Muscle layer of colon (tissue), 2 donors: ENCODE measurements at regions not wholly inside any gene's neighbourhood (a gene's known extent, or its start where the extent isn't known, plus 50 kb on each side); places are given as distances from the start of the nearest gene placed in this dataset.

ENCODE experiments used
- H3K27ac ChIP-seq: one replicate; pipeline ENCODE4 v1.7.0; 2013; ENCODE audit warnings: low read depth, mild to moderate bottlenecking, low read length, moderate library complexity
- H3K27me3 ChIP-seq, 2 donors: one replicate each; pipeline ENCODE4 v1.7.0; 2013; ENCODE audit warnings: low read length in 2 of 2, mild to moderate bottlenecking in 2 of 2; ENCODE audit not compliant: insufficient read depth in 2 of 2, control insufficient read depth in 1 of 2
- H3K36me3 ChIP-seq: one replicate; pipeline ENCODE4 v1.7.0; 2013; ENCODE audit warnings: mild to moderate bottlenecking, low read length; ENCODE audit not compliant: insufficient read depth
- H3K4me1 ChIP-seq: one replicate; pipeline ENCODE4 v1.7.0; 2013; ENCODE audit warnings: mild to moderate bottlenecking, low read length; ENCODE audit not compliant: insufficient read depth
- H3K4me3 ChIP-seq, 2 donors: one replicate each; pipeline ENCODE4 v1.7.0; 2013; ENCODE audit warnings: low read length in 2 of 2, low read depth in 1 of 2, mild to moderate bottlenecking in 1 of 2, moderate library complexity in 1 of 2
- H3K9ac ChIP-seq: one replicate; pipeline ENCODE4 v1.7.0; 2013; ENCODE audit warnings: low read length
- H3K9me3 ChIP-seq: one replicate; pipeline ENCODE4 v1.7.0; 2013; ENCODE audit warnings: mild to moderate bottlenecking, low read length
- donor health status: abdominal sarcoma.
- donor health status: Adenocarcinoma of cecum.

DNA sequence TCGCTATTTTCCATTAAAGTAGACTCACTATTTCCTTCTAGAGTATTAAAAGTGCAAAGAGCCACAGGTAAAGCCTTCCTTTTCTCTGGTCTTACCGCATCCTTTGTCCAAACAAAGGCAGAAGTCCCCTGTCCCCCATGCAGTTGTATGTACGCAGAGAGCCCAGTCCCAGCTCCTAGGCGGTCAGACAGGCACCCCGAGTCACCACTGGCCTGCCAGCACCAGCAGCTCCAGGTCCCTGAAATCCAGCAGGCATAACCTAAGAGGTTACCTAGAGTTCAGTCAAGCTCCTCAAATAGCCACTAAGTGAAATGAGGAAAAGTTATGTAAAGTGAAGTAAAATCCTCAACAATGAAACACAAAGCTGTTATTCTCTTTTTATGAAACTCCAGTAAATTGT lies 60.4 kb upstream of the TWIST2 start:
- Histone ChIP-seq H3K27ac (no peak overlapping the region), H3K9ac (no peak overlapping the region), H3K4me3 (no peak overlapping the region)

DNA sequence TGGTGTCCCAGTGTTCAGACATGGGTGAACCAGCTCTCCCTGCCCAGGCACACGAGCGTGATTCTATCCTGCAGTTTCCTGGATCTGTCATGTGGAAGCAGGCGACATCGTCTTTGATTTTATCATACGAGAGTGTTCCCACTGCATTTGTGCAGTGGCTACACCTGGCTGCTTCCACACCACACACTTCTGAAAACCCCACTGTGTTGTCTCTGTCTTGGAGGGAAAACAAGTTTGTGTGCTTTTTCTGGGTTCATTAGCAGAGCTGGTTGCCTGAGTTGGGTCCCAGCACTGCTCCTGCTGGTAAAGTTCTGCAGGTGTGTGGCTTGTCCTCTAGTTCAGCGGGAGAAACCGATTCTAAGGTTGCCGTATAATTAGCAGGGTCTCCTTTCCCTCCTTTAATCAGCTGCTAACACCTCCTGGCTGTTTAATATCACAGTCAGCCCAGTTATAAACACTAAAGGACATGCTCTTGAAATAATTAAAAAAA lies 58.5 kb upstream of the TWIST2 start:
- Histone ChIP-seq H3K27me3 (no peaks in the 10 kb centered on the region), H3K9me3 (no peaks in the 10 kb centered on the region), H3K9ac (no peak overlapping the region), H3K27ac (no peak overlapping the region), H3K36me3 (no peaks in the 10 kb centered on the region), H3K4me1 (peaks cover 9% of the 10 kb centered on the region), H3K4me3 (no peak overlapping the region)

More for the DNA sequence above, 60.4 kb upstream of the TWIST2 start:
- Histone ChIP-seq H3K4me1 (peaks cover 11% of the 10 kb centered on the region), H3K36me3 (no peaks in the 10 kb centered on the region), H3K9me3 (no peaks in the 10 kb centered on the region), H3K27me3 (no peaks in the 10 kb centered on the region)

DNA sequence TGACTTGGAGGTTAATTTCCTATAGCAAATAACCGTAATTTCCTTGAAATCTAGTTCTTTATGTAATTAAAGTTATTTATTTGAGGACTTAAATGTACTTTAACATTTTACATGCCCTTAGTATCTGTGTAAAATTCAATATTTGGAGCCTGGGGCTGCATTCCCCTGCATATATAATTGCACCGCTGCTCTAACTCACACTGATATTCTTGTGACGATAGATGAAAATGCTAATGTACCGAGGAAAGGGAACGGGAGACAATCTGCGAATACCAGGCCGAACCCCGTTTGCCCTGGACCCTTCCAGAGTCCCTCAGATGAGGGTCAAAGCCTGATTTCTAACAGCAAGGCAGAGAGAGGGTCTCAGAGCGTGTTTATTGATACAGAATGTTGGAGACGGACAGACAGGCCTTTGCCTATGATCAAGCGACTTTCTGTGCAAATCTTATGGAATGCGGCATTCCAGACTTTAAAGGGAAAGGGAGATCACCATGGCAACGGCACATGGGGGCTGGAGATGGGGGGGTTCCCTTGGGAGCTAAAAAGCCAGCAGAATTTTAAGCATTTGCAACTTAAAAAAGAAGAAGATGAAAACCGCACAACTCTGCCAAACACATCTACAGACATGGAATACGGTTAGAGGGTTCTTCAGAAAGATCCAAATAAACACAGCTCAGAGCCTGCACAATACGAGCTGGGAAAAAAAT lies 57.6 kb upstream of the TWIST2 start:
- H3K4me3 ChIP-seq = no peak overlapping the region
- H3K9me3 ChIP-seq = no peaks in the 10 kb centered on the region
- H3K36me3 ChIP-seq = no peaks in the 10 kb centered on the region
- H3K9ac ChIP-seq = no peak overlapping the region
- no peaks in the 10 kb centered on the region for H3K27me3 ChIP-seq
- no peak overlapping the region for H3K27ac ChIP-seq
- H3K4me1 ChIP-seq = no peaks in the 10 kb centered on the region

DNA sequence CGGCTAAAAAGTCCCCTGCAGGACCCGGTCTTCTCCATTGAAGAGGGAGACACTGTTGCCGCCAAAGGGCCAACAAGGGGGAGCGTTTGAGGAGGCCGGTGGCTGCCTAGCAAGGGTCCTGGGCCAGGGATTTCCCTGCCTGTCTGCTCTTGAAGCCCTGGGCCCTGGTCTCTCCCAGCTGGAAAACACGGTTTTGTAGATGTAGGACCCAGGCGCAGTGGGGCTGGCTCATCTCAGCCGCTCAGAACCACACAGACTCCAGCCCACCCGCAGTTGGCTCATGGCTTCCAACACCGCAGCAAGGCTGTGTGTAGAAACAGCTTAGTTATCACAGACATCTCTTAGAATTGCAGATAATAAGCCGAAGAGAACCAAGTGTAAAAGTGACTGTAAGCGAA lies 57.1 kb upstream of the TWIST2 start:
- no peaks in the 10 kb centered on the region for H3K36me3 ChIP-seq
- H3K4me3 ChIP-seq = no peak overlapping the region
- H3K27me3 ChIP-seq = no peaks in the 10 kb centered on the region
- H3K4me1 ChIP-seq = no peaks in the 10 kb centered on the region
- H3K27ac ChIP-seq = no peak overlapping the region
- H3K9ac ChIP-seq = no peak overlapping the region
- no peaks in the 10 kb centered on the region for H3K9me3 ChIP-seq

DNA sequence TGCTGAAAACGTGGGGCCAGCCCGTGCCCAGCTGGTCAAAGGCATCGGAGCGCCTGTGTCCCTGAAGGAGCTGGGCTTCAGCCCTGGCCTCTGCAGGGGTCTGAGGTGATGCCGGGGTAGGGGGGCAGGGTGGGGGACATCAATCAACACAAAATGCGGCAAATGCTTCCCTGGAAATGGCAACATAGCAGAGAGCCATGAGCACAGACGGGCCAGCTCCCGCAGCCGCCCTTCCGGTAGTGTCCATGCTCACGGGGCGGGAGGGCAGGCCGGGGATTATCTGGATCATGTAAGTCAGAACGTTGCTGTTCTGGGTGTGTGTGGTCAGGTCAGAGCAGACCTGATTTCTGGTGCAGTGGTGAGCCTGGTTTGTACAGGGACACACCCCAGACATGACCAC lies 56.5 kb upstream of the TWIST2 start:
- no peaks in the 10 kb centered on the region for H3K9me3 ChIP-seq
- no peak overlapping the region for H3K27ac ChIP-seq
- H3K9ac ChIP-seq = no peak overlapping the region
- no peaks in the 10 kb centered on the region for H3K36me3 ChIP-seq
- H3K4me1 ChIP-seq = no peaks in the 10 kb centered on the region
- H3K27me3 ChIP-seq = no peaks in the 10 kb centered on the region
- H3K4me3 ChIP-seq = no peak overlapping the region

DNA sequence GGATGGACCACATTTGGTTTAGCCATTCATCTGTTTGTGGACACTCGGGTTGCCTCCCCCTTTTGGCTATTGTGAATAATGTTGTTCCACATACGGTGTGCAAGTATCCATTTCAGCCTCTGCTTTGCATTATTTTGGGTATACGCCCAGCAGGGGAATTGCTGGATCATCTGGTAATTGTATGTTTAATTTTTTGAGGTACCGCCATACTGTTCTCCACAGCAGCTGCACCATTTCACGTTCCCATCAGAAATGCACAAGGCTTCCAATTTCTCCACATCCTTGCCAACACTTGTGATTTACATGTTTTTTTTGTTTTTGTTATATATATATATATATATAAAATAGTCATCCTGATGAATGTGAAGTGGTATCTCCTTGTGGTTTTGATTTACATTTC lies 54.6 kb upstream of the TWIST2 start:
- Histone ChIP-seq H3K27me3 (no peaks in the 10 kb centered on the region), H3K27ac (no peak overlapping the region), H3K4me1 (no peaks in the 10 kb centered on the region), H3K4me3 (no peak overlapping the region), H3K36me3 (no peaks in the 10 kb centered on the region), H3K9ac (no peak overlapping the region), H3K9me3 (no peaks in the 10 kb centered on the region)

DNA sequence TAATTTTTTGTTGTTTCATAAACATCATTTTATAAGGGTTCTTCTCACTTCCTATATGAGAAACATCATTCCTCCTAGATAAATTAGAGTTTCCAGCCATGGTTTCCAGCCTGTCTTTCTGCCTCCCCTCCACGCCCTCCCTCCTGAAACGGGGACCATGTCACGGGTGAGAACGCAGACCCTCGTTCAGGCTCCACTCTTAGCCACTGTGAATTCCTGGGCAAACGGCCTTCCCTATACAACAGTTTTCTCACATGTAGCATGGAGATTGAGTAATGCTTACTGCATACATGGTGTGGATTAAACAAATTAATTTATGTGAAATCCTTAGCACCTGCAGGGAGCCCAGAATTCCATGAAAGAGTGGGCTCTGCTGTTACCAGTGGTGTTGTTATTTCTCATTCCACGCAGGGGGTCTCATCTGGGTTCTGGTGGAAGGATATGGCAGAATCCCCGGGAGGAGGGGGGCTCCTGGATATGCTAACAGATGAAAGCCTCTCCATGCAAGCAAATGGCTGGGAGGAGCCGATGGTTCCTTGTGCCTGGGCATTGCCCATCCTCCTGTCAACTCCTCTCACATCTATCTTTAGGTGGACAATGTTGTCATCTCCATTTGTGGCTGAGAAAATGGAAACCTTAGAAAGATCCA lies 54.0 kb upstream of the TWIST2 start:
- Histone ChIP-seq H3K27ac (no peak overlapping the region), H3K4me1 (no peaks in the 10 kb centered on the region), H3K4me3 (no peak overlapping the region), H3K9me3 (no peaks in the 10 kb centered on the region), H3K36me3 (no peaks in the 10 kb centered on the region), H3K9ac (no peak overlapping the region), H3K27me3 (no peaks in the 10 kb centered on the region)

DNA sequence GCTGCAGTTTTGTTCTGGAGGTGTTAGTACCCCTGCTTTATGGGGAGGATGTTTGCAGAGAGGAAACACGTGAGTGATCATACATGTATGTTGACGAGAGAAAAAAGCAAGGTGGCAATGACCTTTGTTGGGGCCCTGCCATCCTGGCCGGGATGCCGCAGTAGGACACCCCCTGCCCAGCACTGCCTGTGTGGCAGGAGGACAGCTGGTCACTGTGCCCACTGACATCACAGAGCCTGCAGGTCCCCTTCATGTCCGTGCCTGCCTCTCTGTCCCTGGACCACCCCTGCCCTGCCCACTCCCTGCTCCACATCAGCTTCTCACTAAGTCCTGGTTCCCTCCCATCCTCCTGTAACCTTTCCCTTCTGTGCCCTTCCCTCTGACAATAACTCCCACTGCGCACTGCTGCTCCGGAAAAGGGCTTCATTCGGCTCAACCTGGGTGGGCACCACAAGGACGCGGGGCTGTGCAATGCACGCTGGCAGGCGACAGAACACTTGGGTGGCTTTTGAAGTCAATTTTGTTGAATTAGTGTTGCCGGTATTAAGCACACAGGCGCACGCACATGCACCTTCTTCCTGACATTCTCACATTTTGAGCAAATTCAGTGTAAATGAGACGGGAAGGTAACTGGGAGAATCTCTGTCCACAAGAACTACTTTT lies 51.5 kb upstream of the TWIST2 start:
- Histone ChIP-seq H3K4me1 (no peaks in the 10 kb centered on the region), H3K9me3 (no peaks in the 10 kb centered on the region), H3K4me3 (no peak overlapping the region), H3K27me3 (no peaks in the 10 kb centered on the region), H3K9ac (no peak overlapping the region), H3K27ac (no peak overlapping the region), H3K36me3 (no peaks in the 10 kb centered on the region)

DNA sequence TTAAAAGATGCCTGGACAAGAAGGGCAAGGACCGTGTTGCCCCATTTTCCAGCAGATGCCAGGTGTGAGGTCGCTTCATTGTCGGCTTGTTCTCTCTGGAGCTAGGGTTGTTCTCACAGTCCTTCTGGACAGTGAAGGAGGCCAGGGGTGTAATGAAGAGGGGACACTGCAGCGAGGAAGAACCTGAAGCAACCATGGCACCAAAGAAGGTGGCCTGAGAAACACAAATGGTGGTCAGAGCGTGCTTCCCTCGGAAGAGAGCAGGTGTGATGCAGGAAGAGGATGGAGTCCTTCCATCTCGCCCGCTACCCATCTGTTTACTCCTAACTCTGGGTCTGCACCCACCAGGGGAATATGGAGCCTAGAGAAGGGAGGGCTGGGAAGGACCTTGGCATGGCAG lies 50.3 kb upstream of the TWIST2 start:
- Histone ChIP-seq H3K4me3 (no peak overlapping the region), H3K27ac (no peak overlapping the region), H3K9me3 (no peaks in the 10 kb centered on the region), H3K4me1 (no peaks in the 10 kb centered on the region), H3K9ac (no peak overlapping the region), H3K36me3 (no peaks in the 10 kb centered on the region), H3K27me3 (no peaks in the 10 kb centered on the region)
